Psoas muscle (tissue), 7 donors: ENCODE measurements at regions not wholly inside any gene's neighbourhood (a gene's known extent, or its start where the extent isn't known, plus 50 kb on each side); places are given as distances from the start of the nearest gene placed in this dataset.

Source experiments
- ATAC-seq, 4 donors: fragments of 200-7000 bp; cut with Tn5 transposase; one replicate each; pipeline ENCODE4 v1.9.1; 2020; ENCODE audit warnings: moderate library complexity in 3 of 4, mild to moderate bottlenecking in 2 of 4
- DNase-seq, 2 donors: peaks; one replicate each; pipeline ENCODE4 v3.0.0-alpha.2; 2020
- H3K27ac ChIP-seq: fragments of 200-600 bp; one replicate; pipeline ENCODE4 v1.8.0; 2022
- H3K27me3 ChIP-seq, 3 donors: fragments of 200-600 bp in 1 of 3; one replicate each; pipeline versions ENCODE4 v1.6.1 to v1.8.0; 2013 to 2022; ENCODE audit warnings: low read length in 2 of 3, mild to moderate bottlenecking in 2 of 3, moderate library complexity in 1 of 3; ENCODE audit not compliant: insufficient read depth in 3 of 3
- H3K36me3 ChIP-seq, 2 donors: fragments of 200-600 bp in 1 of 2; one replicate each; pipeline versions ENCODE4 v1.6.1 to v1.8.0; 2013 to 2022; ENCODE audit warnings: low read depth in 1 of 2, mild to moderate bottlenecking in 1 of 2, moderate library complexity in 1 of 2; ENCODE audit not compliant: insufficient read depth in 1 of 2
- H3K4me1 ChIP-seq: fragments of 200-600 bp; one replicate; pipeline ENCODE4 v1.8.0; 2022
- H3K4me3 ChIP-seq: fragments of 200-600 bp; one replicate; pipeline ENCODE4 v1.8.0; 2022; ENCODE audit warnings: mild to moderate bottlenecking
- H3K9me3 ChIP-seq: fragments of 200-600 bp; one replicate; pipeline ENCODE4 v1.8.0; 2022
- WGBS, 3 donors: extraction: QIAGEN DNeasy Blood & Tissue Kit; methylation state at CpG; one replicate each; pipeline versions ENCODE4 v1.1.6 to v1.1.7; 2013; 5-methylcytosine and 5-hydroxymethylcytosine counted together
- intact Hi-C, 2 donors: fragments of 100-400 bp; cut with DNase I; formaldehyde crosslinking; loops; one replicate each; pipeline versions ENCODE4 v1.11.0 to v1.14.2; 2022
- TF ChIP-seq, protein P1 (sequence below): fragments of 200-600 bp; IDR thresholded peaks from one replicate; pipeline ENCODE4 v1.8.0; 2022; ENCODE audit warnings: antibody characterized with exemption
- donor health status: healthy with polysubstance abuse.
- donor health status: DM: no; HTN: no; CAD: no; lungs with moderate emphysema.
- donor health status: Bipolar disorder and iron deficiency.
- donor health status: healthy.
- donor health status: DM: yes; HTN: yes; CAD: no.
- donor health status: DM: no; HTN: no; CAD: no.
- donor health status: DM: yes; HTN: yes; CAD: no.

- Histone ChIP-seq H3K4me3 (no peak overlapping the region), H3K27me3 (no peaks in the 10 kb centered on the region), H3K9me3 (no peaks in the 10 kb centered on the region), H3K4me1 (no peaks in the 10 kb centered on the region), H3K27ac (no peak overlapping the region), H3K36me3 (no peaks in the 10 kb centered on the region)
- ATAC-seq (no peak), DNase-seq (no peak)
- intact Hi-C loops: no loop called here
- TF ChIP-seq, protein P1, sequence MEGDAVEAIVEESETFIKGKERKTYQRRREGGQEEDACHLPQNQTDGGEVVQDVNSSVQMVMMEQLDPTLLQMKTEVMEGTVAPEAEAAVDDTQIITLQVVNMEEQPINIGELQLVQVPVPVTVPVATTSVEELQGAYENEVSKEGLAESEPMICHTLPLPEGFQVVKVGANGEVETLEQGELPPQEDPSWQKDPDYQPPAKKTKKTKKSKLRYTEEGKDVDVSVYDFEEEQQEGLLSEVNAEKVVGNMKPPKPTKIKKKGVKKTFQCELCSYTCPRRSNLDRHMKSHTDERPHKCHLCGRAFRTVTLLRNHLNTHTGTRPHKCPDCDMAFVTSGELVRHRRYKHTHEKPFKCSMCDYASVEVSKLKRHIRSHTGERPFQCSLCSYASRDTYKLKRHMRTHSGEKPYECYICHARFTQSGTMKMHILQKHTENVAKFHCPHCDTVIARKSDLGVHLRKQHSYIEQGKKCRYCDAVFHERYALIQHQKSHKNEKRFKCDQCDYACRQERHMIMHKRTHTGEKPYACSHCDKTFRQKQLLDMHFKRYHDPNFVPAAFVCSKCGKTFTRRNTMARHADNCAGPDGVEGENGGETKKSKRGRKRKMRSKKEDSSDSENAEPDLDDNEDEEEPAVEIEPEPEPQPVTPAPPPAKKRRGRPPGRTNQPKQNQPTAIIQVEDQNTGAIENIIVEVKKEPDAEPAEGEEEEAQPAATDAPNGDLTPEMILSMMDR: no peak
- WGBS, 3 donors: 8 to 22% (median 17%) methylated on average over 1 of the region's 1 CpG
Measured at GRCh38 chr4:30642567-30642966, 77.6 kb upstream of the PCDH7 start.

GRCh38 chr4:30653291-30653690, 66.9 kb upstream of the PCDH7 start:
- ATAC-seq: no peak
- H3K27ac ChIP-seq: no peak overlapping the region
- H3K4me3 ChIP-seq: no peak overlapping the region
- DNase-seq: no peak
- H3K36me3 ChIP-seq: no peaks in the 10 kb centered on the region
- no peaks in the 10 kb centered on the region for H3K9me3 ChIP-seq
- no peaks in the 10 kb centered on the region for H3K4me1 ChIP-seq
- intact Hi-C loops: no loop called here
- H3K27me3 ChIP-seq: no peaks in the 10 kb centered on the region
- TF ChIP-seq, protein P1: no peak
- 42 to 62% (median 44%) methylated on average over 1 of the region's 1 CpG for WGBS, 3 donors

DNA sequence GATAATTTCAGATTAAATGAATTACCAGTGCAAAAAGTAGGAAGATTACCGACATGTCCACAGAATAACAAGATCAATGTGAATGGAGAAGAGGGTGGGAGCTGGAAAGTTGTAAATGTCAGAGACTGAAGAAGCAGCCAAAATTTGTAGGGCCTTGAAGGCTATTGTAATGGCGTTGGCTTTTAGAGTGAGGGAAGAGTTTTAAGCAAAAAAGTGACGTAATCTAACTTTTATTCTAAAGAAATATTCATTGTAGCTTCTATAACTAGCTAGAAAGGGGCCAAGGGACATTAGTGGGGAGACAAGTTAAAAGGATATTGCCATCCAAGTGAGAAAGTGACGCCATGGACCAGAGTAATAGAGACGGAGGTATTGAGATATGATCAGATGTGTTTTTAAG, 63.3 kb upstream of the PCDH7 start:
- no peaks in the 10 kb centered on the region for H3K27me3 ChIP-seq
- no peak overlapping the region for H3K4me3 ChIP-seq
- WGBS, 3 donors: 92 to 94% (median 93%) methylated on average over 5 of the region's 5 CpGs
- TF ChIP-seq, protein P1: no peak
- no peaks in the 10 kb centered on the region for H3K36me3 ChIP-seq
- H3K9me3 ChIP-seq: no peaks in the 10 kb centered on the region
- DNase-seq (no peak), ATAC-seq (no peak)
- no peaks in the 10 kb centered on the region for H3K4me1 ChIP-seq
- H3K27ac ChIP-seq: no peak overlapping the region
- intact Hi-C loops: no loop called here

DNA sequence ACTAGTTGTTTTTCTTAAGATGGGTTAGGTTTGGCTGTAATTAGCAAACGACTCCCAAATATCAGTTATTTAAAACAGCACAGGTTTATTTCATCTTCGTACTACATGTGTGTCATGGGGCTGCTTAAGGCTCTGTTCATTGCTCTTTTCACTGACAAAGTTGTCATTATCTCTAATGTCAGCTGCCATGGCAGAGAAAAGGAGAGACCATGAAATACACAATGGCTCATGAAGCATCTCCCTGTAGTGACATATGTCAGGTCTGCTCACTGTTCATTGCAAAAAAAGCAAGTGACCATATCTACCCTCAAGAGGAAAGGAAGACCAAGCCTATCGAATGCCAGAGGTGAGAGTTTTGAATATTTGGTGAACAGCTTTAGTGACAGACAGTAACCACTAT, 52.2 kb upstream of the PCDH7 start:
- TF ChIP-seq, protein P1: no peak
- Histone ChIP-seq H3K36me3 (no peaks in the 10 kb centered on the region), H3K27me3 (no peaks in the 10 kb centered on the region), H3K27ac (no peak overlapping the region), H3K4me3 (no peak overlapping the region), H3K4me1 (no peaks in the 10 kb centered on the region), H3K9me3 (no peaks in the 10 kb centered on the region)
- WGBS, 3 donors: 86 to 90% (median 89%) methylated on average over 3 of the region's 3 CpGs
- intact Hi-C loops: no loop called here
- DNase-seq (no peak), ATAC-seq (no peak)

GRCh38 chr4:30670206-30670605, 50.0 kb upstream of the PCDH7 start:
- 63 to 75% (median 67%) methylated on average over 3 of the region's 3 CpGs for WGBS, 3 donors
- Histone ChIP-seq H3K27me3 (no peaks in the 10 kb centered on the region), H3K36me3 (no peaks in the 10 kb centered on the region), H3K4me3 (no peak overlapping the region), H3K9me3 (no peaks in the 10 kb centered on the region), H3K4me1 (no peaks in the 10 kb centered on the region), H3K27ac (no peak overlapping the region)
- TF ChIP-seq, protein P1: no peak
- no peak for ATAC-seq
- intact Hi-C loops: no loop called here
- DNase-seq: no peak
